Fibroblast of lung (primary cell): ENCODE measurements at regions not wholly inside any gene's neighbourhood (a gene's known extent, or its start where the extent isn't known, plus 50 kb on each side); places are given as distances from the start of the nearest gene placed in this dataset.

Source experiments
- CTCF ChIP-seq, 2 donors: IDR thresholded peaks in 1 of 2; conservative IDR thresholded peaks in 1 of 2; 1 replicate in 1 of 2; 2 replicates in 1 of 2; pipeline ENCODE4 v1.5.1; 2011 to 2012; ENCODE audit warnings: low read length in 2 of 2, control low read depth in 1 of 2, inconsistent platforms in 1 of 2, low read depth in 1 of 2, mild to moderate bottlenecking in 1 of 2
- EZH2 ChIP-seq: IDR thresholded peaks from 2 replicates; pipeline ENCODE4 v1.5.1; 2012; ENCODE audit warnings: low read length, control low read depth, mild to moderate bottlenecking; ENCODE audit errors: missing control alignments

DNA sequence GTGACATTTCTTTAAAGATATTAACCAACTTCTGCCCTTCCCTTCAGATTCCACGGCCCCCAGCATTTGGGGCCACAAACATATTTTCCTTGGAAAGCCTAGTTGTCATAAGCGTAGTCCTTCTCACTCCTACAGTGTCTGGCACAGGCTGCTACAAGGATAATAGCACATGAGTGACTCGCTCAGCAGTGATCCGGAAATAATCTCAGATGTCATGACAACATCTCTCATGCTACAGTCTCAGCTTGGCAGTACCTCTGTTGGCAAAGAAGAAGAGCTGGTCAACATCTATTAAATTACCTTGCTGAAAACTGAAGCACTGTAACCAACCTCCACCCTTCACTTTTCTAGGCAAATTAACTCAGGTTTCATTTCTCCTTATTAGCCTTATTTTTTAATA lies 351.7 kb downstream of the RAD51AP2 start:
- no peak for TF ChIP-seq CTCF (conservative IDR thresholded peaks at IDR 0.05 in 1 of 2, IDR thresholded peaks at IDR 0.05 in 1 of 2; ENCODE audit: low read depth in 1 of 2, low read length in 2 of 2)
- no peak for TF ChIP-seq EZH2
